Tibial nerve (tissue), 4 donors: ENCODE measurements at regions not wholly inside any gene's neighbourhood (a gene's known extent, or its start where the extent isn't known, plus 50 kb on each side); places are given as distances from the start of the nearest gene placed in this dataset.

Experiments used
- EP300 ChIP-seq, 2 donors: sonication (generic); formaldehyde crosslinking; IDR thresholded peaks; one replicate each; pipeline ENCODE4 v1.6.1; 2017; ENCODE audit warnings: antibody characterized with exemption in 2 of 2, mild to moderate bottlenecking in 1 of 2
- POLR2A ChIP-seq, 2 donors: fragments of 450-650 bp; IDR thresholded peaks; one replicate each; pipeline ENCODE4 v1.6.1; 2017; ENCODE audit warnings: antibody characterized with exemption in 2 of 2, mild to moderate bottlenecking in 2 of 2, moderate library complexity in 2 of 2
- TF ChIP-seq, protein P1 (sequence below), 5 experiments: fragments of 200-600 bp in 3 of 5; fragments of 450-650 bp in 2 of 5; sonication (generic) in 3 of 5; IDR thresholded peaks; one replicate each; pipeline ENCODE4 v1.5.1; 2016 to 2019; ENCODE audit warnings: antibody characterized with exemption in 5 of 5, mild to moderate bottlenecking in 3 of 5, moderate library complexity in 2 of 5

DNA sequence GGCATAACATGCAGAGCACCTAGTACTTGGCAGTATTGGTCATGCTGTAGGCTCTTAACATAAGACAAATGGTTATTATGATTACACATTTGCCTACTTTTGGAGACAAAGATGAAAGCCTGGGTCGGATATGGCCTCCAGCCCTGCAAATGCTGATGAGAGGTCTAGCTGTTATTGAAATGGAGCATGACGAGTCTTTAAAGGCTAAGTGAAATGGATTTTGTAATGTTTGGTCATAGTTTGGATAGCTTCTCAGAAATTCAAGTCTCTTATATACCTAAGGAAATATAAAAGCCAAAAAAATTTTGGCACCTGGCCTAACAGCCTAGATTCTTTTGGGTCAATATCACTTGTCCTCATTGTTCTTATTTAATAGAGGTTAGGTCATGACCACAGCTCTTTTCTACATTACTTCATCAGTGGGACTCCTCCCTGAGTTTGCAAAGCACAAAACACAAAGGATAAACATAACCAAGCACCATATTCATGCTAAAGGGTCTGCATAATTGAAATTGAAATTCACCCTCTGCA is 69.2 kb upstream of the WLS start:
- TF ChIP-seq, protein P1, sequence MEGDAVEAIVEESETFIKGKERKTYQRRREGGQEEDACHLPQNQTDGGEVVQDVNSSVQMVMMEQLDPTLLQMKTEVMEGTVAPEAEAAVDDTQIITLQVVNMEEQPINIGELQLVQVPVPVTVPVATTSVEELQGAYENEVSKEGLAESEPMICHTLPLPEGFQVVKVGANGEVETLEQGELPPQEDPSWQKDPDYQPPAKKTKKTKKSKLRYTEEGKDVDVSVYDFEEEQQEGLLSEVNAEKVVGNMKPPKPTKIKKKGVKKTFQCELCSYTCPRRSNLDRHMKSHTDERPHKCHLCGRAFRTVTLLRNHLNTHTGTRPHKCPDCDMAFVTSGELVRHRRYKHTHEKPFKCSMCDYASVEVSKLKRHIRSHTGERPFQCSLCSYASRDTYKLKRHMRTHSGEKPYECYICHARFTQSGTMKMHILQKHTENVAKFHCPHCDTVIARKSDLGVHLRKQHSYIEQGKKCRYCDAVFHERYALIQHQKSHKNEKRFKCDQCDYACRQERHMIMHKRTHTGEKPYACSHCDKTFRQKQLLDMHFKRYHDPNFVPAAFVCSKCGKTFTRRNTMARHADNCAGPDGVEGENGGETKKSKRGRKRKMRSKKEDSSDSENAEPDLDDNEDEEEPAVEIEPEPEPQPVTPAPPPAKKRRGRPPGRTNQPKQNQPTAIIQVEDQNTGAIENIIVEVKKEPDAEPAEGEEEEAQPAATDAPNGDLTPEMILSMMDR (IDR thresholded peaks at IDR 0.05), result no peak
- TF ChIP-seq POLR2A (IDR thresholded peaks at IDR 0.05), result no peak
- no peak for TF ChIP-seq EP300 (IDR thresholded peaks at IDR 0.05)
